ENCODE measurements at regions not wholly inside any gene's neighbourhood (a gene's known extent, or its start where the extent isn't known, plus 50 kb on each side); places are given as distances from the start of the nearest gene placed in this dataset.
"Not testable (repeated sequence)": the region's sequence is repeated elsewhere in the genome, so short reads cannot be mapped to it uniquely, and the experiment has no call there.

GRCh38 chr5:174625591-174626350 lies 98.6 kb upstream of the MSX2 start:
- DNase-seq (ENCODE audit: low read depth in 2 of 2): no peak

- no peak for DNase-seq (ENCODE audit: low read depth in 2 of 2)
Observed at GRCh38 chr5:174626369-174626920, 97.9 kb upstream of the MSX2 start.

GRCh38 chr5:174636094-174636493 lies 88.3 kb upstream of the MSX2 start:
- no peak for DNase-seq (ENCODE audit: low read depth in 2 of 2)

- no peak for DNase-seq (ENCODE audit: low read depth in 2 of 2)
Observed at GRCh38 chr5:174642816-174643405, 81.5 kb upstream of the MSX2 start.

GRCh38 chr5:174644436-174644835 lies 79.9 kb upstream of the MSX2 start:
- DNase-seq (ENCODE audit: low read depth in 2 of 2): no peak

- DNase-seq (ENCODE audit: low read depth in 2 of 2): no peak
Observed at GRCh38 chr5:174644923-174645322, 79.5 kb upstream of the MSX2 start.

- DNase-seq (ENCODE audit: low read depth in 2 of 2): no peak
Observed at GRCh38 chr5:174645677-174646076, 78.7 kb upstream of the MSX2 start.

GRCh38 chr5:174648618-174649017 lies 75.8 kb upstream of the MSX2 start:
- DNase-seq (ENCODE audit: low read depth in 2 of 2): not testable (repeated sequence)

- DNase-seq (ENCODE audit: low read depth in 2 of 2): no peak
Observed at GRCh38 chr5:174649391-174649790, 75.0 kb upstream of the MSX2 start.

- DNase-seq (ENCODE audit: low read depth in 2 of 2): no peak
Observed at GRCh38 chr5:174654442-174654841, 69.9 kb upstream of the MSX2 start.

GRCh38 chr5:174655351-174655750 lies 69.0 kb upstream of the MSX2 start:
- DNase-seq (ENCODE audit: low read depth in 2 of 2): no peak

- DNase-seq (ENCODE audit: low read depth in 2 of 2): no peak
Observed at GRCh38 chr5:174664180-174664850, 60.1 kb upstream of the MSX2 start.

GRCh38 chr5:174665347-174665746 lies 59.0 kb upstream of the MSX2 start:
- DNase-seq (ENCODE audit: low read depth in 2 of 2): no peak

- no peak for DNase-seq (ENCODE audit: low read depth in 2 of 2)
Observed at GRCh38 chr5:174667526-174667925, 56.9 kb upstream of the MSX2 start.

- no peak for DNase-seq (ENCODE audit: low read depth in 2 of 2)
Observed at GRCh38 chr5:174668349-174668748, 56.0 kb upstream of the MSX2 start.
